Heart left ventricle (tissue), 16 donors: ENCODE measurements at regions not wholly inside any gene's neighbourhood (a gene's known extent, or its start where the extent isn't known, plus 50 kb on each side); places are given as distances from the start of the nearest gene placed in this dataset.

Experiments
- ATAC-seq, 4 donors: fragments of 200-7000 bp; cut with Tn5 transposase; one replicate each; pipeline ENCODE4 v1.9.1; 2020 to 2022; ENCODE audit warnings: moderate library complexity in 4 of 4, mild to moderate bottlenecking in 3 of 4, moderate number of reproducible peaks in 1 of 4
- DNase-seq, 5 donors: peaks; one replicate each; pipeline ENCODE4 v3.0.0-alpha.2; 2020
- H3K27ac ChIP-seq, 12 donors: fragments of 200-600 bp; sonication (generic) in 4 of 12; one replicate each; pipeline versions ENCODE4 v1.5.0 to v1.8.0; 2016 to 2022; ENCODE audit warnings: mild to moderate bottlenecking in 2 of 12
- H3K27me3 ChIP-seq, 9 donors: fragments of 200-600 bp; sonication (generic) in 2 of 9; one replicate each; pipeline versions ENCODE4 v1.5.1 to v1.8.0; 2016 to 2022; ENCODE audit warnings: mild to moderate bottlenecking in 3 of 9
- H3K36me3 ChIP-seq, 9 donors: fragments of 200-600 bp; sonication (generic) in 2 of 9; one replicate each; pipeline versions ENCODE4 v1.5.0 to v1.8.0; 2018 to 2022; ENCODE audit warnings: mild to moderate bottlenecking in 2 of 9
- H3K4me1 ChIP-seq, 12 donors: fragments of 200-600 bp; sonication (generic) in 4 of 12; one replicate each; pipeline versions ENCODE4 v1.5.0 to v1.8.0; 2016 to 2022; ENCODE audit warnings: mild to moderate bottlenecking in 3 of 12
- H3K4me3 ChIP-seq, 12 donors: fragments of 200-600 bp; sonication (generic) in 4 of 12; one replicate each; pipeline versions ENCODE4 v1.5.0 to v1.8.0; 2017 to 2022; ENCODE audit warnings: mild to moderate bottlenecking in 9 of 12, moderate library complexity in 4 of 12
- H3K9me3 ChIP-seq, 12 donors: fragments of 200-600 bp; sonication (generic) in 4 of 12; one replicate each; pipeline versions ENCODE4 v1.5.0 to v1.8.0; 2016 to 2022; ENCODE audit warnings: mild to moderate bottlenecking in 1 of 12
- POLR2A ChIP-seq, 2 donors: fragments of 450-650 bp; IDR thresholded peaks; one replicate each; pipeline ENCODE4 v1.6.1; 2017; ENCODE audit warnings: antibody characterized with exemption in 2 of 2, mild to moderate bottlenecking in 2 of 2, moderate library complexity in 2 of 2
- WGBS, 4 donors: extraction: QIAGEN DNeasy Blood & Tissue Kit in 2 of 4; methylation state at CpG; one replicate each; pipeline versions ENCODE4 v1.1.5 to v1.1.7; 2013 to 2018; 5-methylcytosine and 5-hydroxymethylcytosine counted together
- intact Hi-C, 10 donors: fragments of 100-400 bp; cut with DNase I; formaldehyde crosslinking; loops; one replicate each; pipeline versions ENCODE4 v1.11.1 to v1.14.2; 2022
- TF ChIP-seq, protein P1 (sequence below), 12 donors: fragments of 200-600 bp; sonication (generic) in 4 of 12; IDR thresholded peaks; one replicate each; pipeline versions ENCODE4 v1.5.0 to v1.8.0; 2018 to 2022; ENCODE audit warnings: antibody characterized with exemption in 12 of 12, mild to moderate bottlenecking in 5 of 12
- donor health status: ischemic (EF 13 %, LVEDD 7.1; RV severe dilation, severe dysfunction).
- donor health status: healthy with polysubstance abuse.
- donor health status: DM: no; HTN: yes; CAD: no.
- donor health status: DM: no; HTN: no; CAD: no.
- donor health status: ischemic (EF 25% LVEDD 6.9; RV normal size, moderate dysfunction).
- donor health status: ischemic (EF 25% LVEDD 5.7; RV mildly dilated, moderate dysfunction).
- donor health status: healthy.
- donor health status: DM: yes; HTN: yes; CAD: no.
- donor health status: ischemic (EF 35%, LVEDD 5.7; RV mildly dilated, moderate dysfunction).
- donor health status: nonischemic (EF 11% LVEDD 7.7; RV severe dilation, severe dysfunction).
- donor health status: DM: yes; HTN: yes; CAD: no.
- donor health status: PGD.
- donor health status: ischemic (EF 29% LVEDD 5.4; RV normal size, mild dysfunction).
- donor health status: nonischemic (EF 23%, LVEDD 6.1; RV moderate dilation, normal function).

DNA sequence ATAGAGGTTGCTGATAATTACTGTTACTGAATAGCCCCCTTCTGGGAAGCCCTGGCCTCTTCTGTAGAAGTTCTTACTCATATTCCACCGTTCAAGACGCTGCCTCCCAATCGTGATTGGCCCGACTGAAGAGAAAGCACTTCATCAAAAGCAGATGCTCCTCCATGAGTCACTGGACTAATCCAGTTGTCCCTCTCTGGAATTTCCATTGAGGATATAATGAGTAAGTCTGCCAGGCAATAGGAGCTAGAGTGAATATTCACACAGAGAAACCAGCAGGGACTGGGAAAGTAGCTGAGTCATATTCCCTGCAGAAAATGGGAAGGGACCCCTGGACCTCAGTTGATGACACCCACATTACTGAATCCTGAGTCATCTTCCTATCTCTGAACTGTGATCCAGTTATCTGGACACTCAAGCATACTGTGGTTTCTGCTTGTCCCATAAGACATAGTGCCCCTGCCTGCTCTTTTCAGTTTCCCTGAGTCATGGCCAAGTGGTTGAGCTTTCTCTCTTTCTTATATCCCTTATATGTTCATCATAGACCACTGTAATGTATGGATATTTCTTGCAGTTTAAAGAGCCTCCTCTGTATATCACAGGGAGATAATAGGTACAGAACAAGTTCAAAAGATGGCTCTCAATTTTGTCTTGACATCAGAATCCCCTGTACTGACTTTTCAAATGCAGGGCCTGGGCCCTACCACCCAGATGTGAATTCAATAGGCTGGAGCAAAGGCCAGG is 151.2 kb upstream of the CDIN1 start:
- DNase-seq (no peak), ATAC-seq (peak in 1 of 4 donors; percentile 59)
- TF ChIP-seq POLR2A (IDR thresholded peaks at IDR 0.05): no peak
- TF ChIP-seq, protein P1, sequence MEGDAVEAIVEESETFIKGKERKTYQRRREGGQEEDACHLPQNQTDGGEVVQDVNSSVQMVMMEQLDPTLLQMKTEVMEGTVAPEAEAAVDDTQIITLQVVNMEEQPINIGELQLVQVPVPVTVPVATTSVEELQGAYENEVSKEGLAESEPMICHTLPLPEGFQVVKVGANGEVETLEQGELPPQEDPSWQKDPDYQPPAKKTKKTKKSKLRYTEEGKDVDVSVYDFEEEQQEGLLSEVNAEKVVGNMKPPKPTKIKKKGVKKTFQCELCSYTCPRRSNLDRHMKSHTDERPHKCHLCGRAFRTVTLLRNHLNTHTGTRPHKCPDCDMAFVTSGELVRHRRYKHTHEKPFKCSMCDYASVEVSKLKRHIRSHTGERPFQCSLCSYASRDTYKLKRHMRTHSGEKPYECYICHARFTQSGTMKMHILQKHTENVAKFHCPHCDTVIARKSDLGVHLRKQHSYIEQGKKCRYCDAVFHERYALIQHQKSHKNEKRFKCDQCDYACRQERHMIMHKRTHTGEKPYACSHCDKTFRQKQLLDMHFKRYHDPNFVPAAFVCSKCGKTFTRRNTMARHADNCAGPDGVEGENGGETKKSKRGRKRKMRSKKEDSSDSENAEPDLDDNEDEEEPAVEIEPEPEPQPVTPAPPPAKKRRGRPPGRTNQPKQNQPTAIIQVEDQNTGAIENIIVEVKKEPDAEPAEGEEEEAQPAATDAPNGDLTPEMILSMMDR (IDR thresholded peaks at IDR 0.05): no peak
- no peak overlapping the region for H3K27ac ChIP-seq
- intact Hi-C loops: no loop called here
- H3K36me3 ChIP-seq: no peaks in the 10 kb centered on the region
- no peaks in the 10 kb centered on the region for H3K4me1 ChIP-seq
- no peaks in the 10 kb centered on the region for H3K9me3 ChIP-seq
- H3K27me3 ChIP-seq: no peaks in the 10 kb centered on the region
- WGBS, 4 donors: 74 to 83% (median 78%) methylated on average over 4 of the region's 4 CpGs
- H3K4me3 ChIP-seq: no peak overlapping the region

DNA sequence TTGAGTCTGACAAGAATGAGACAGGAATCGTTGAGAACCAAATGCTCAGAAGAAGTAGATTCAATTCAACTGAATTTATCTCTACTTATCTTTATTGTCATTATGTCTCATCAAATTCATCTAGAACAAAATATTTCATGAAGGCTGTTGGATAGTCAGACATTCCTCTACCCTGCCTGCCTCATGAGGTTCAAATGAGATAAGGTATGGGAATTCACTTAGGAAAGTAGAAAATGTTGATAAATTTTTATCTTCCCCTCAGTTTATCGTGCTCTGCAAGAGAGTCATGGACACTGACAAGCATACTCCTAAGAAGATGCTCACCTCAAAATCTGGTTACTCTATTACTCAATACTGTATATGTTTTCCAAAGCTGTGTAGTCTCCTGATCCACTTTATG is 149.7 kb upstream of the CDIN1 start:
- ATAC-seq (no peak), DNase-seq (no peak)
- Histone ChIP-seq H3K4me3 (no peak overlapping the region), H3K9me3 (no peaks in the 10 kb centered on the region), H3K4me1 (no peaks in the 10 kb centered on the region), H3K27ac (no peak overlapping the region), H3K36me3 (no peaks in the 10 kb centered on the region), H3K27me3 (no peaks in the 10 kb centered on the region)
- TF ChIP-seq, protein P1 (IDR thresholded peaks at IDR 0.05): no peak
- no peak for TF ChIP-seq POLR2A (IDR thresholded peaks at IDR 0.05)
- intact Hi-C loops: no loop called here
- WGBS, 4 donors: 70 to 83% (median 77%) methylated on average over 2 of the region's 2 CpGs

DNA sequence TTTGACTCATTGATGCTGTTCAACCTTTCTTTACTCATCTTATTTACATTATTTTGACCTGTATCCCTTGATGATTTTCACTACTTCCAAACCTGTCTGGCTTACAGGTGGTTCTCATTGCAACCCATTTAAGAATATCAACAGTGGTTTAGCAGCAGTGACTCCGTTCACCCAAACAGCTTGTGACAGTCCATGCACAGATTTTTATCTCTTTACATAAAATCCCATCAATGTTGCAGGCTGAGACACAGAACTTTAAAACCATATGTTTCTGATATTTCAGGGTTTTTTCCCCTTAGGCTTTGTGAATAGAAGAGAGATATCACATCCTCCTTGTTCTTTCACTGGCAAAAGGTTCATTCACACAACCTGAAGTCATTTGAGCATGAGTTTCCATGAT is 149.1 kb upstream of the CDIN1 start:
- Histone ChIP-seq H3K9me3 (no peaks in the 10 kb centered on the region), H3K27me3 (no peaks in the 10 kb centered on the region), H3K4me1 (no peaks in the 10 kb centered on the region), H3K4me3 (no peak overlapping the region), H3K36me3 (no peaks in the 10 kb centered on the region), H3K27ac (no peak overlapping the region)
- intact Hi-C loops: no loop called here
- DNase-seq: no peak
- WGBS, 4 donors: 88 to 93% (median 91%) methylated on average over 1 of the region's 1 CpG
- no peak for TF ChIP-seq POLR2A (IDR thresholded peaks at IDR 0.05)
- TF ChIP-seq, protein P1 (IDR thresholded peaks at IDR 0.05): no peak
- no peak for ATAC-seq

DNA sequence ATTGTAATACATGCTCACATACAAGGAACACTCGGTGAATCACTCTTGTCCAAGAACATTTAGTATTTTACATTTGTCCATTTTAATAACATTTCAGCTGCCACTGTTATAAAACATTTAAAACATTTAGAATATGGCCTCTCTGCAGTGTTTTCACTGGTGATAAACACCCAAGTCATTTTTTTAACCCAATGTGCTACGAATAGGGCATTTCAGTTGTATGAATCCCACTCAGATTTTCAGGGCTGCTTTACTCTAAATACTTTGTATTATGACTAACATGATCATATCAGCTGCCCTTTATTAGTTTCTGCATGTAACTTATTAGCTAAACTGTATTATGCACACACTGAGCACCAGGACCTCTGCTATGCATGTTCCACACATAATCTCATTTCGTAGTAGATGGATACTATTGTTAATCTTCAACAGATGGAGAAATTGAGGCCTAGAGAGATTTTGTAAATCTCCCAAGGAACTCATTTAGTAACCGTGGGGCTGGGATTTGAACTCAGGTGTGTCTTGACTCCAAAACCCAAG is 148.6 kb upstream of the CDIN1 start:
- intact Hi-C loops: no loop called here

More for the DNA sequence above, 148.6 kb upstream of the CDIN1 start:
- DNase-seq: no peak
- Histone ChIP-seq H3K9me3 (no peaks in the 10 kb centered on the region), H3K27ac (no peak overlapping the region), H3K36me3 (no peaks in the 10 kb centered on the region), H3K4me1 (no peaks in the 10 kb centered on the region), H3K4me3 (no peak overlapping the region), H3K27me3 (no peaks in the 10 kb centered on the region)
- ATAC-seq: no peak
- no peak for TF ChIP-seq POLR2A (IDR thresholded peaks at IDR 0.05)
- TF ChIP-seq, protein P1 (IDR thresholded peaks at IDR 0.05): no peak
- WGBS, 4 donors: 89 to 95% (median 92%) methylated on average over 4 of the region's 4 CpGs
